ENCODE measurements at regions not wholly inside any gene's neighbourhood (a gene's known extent, or its start where the extent isn't known, plus 50 kb on each side); places are given as distances from the start of the nearest gene placed in this dataset.
"Not testable (repeated sequence)": the region's sequence is repeated elsewhere in the genome, so short reads cannot be mapped to it uniquely, and the experiment has no call there.

DNA sequence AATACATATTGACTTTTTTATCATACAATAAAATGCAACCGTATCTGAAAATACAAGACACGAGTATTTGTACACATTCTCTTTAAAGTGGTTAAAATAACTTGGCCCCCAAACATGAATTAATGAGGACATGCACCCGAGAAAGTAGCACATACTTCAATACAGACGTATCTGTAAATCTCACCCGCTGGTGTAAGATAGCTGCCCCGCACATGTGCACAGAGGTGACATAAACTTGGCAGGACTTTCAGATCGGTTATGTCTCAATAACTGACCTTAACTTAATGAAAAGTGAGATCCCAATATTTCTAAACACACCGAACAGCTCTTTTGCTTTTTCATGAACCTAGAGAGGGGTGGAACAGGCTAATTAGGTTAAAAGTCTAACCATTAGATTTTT lies 91.5 kb upstream of the RPS6KA2 start:
- no peak for DNase-seq

GRCh38 chr6:166716910-166717617 lies 90.0 kb upstream of the RPS6KA2 start:
- DNase-seq: no peak

- no peak for DNase-seq
Observed at GRCh38 chr6:166715992-166716391, 88.9 kb upstream of the RPS6KA2 start.

DNA sequence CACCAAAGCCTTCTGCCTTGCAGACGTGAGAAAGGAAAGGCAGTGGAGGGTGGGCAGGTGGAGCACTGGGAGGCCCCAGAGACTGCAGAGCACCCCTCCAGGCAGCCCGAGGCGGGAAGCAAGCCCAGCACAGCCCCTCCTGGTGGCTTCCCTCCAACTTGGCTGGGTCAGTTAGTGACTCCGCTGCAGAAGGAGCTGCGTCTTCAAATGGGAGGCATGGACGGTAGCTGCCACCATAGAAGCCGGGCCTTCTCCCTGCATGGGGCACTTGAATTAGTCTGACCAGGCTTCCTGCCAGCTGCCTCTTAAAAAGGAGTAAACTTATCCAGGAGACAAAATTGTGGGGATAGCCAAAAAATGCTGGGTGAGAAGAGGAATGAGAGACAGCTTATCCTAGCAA lies 88.0 kb upstream of the RPS6KA2 start:
- DNase-seq: no peak

DNA sequence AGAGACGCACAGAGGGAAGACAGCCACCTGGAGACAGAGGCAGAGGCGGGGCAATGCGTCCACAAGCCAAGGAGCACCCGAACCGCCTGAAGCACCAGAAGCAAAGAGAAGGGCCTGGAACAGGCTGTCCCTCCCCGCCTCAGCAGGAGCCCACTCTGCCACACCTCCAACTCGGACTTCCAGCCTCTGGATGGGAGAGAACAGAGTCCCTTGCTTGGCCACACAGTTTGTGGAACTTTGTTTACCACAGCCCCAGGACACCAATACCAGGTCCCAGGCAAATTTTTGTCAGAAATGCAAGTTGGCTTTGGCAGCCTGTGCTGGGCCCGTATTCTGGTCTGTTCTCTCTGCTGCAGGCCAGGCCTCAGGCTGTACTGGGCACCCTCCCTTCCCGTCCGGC lies 87.5 kb upstream of the RPS6KA2 start:
- DNase-seq: no peak

DNA sequence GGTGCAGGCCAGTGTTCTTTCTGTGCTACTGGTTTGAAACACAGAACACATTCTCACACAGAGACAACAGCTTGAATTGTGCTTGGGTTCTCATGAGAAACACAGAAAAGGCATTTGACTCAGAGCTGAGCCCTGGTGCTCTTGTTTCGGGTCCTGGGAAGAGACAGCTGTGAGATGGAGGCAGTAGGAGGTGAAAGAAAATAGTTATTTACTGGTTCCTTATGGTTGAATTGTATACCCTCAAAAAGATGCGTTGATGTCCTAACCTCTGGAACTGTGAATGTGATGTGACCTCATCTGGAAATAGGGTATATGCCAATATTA lies 87.1 kb upstream of the RPS6KA2 start:
- no peak for DNase-seq

GRCh38 chr6:166713434-166714186 lies 86.6 kb upstream of the RPS6KA2 start:
- no peak for DNase-seq

DNA sequence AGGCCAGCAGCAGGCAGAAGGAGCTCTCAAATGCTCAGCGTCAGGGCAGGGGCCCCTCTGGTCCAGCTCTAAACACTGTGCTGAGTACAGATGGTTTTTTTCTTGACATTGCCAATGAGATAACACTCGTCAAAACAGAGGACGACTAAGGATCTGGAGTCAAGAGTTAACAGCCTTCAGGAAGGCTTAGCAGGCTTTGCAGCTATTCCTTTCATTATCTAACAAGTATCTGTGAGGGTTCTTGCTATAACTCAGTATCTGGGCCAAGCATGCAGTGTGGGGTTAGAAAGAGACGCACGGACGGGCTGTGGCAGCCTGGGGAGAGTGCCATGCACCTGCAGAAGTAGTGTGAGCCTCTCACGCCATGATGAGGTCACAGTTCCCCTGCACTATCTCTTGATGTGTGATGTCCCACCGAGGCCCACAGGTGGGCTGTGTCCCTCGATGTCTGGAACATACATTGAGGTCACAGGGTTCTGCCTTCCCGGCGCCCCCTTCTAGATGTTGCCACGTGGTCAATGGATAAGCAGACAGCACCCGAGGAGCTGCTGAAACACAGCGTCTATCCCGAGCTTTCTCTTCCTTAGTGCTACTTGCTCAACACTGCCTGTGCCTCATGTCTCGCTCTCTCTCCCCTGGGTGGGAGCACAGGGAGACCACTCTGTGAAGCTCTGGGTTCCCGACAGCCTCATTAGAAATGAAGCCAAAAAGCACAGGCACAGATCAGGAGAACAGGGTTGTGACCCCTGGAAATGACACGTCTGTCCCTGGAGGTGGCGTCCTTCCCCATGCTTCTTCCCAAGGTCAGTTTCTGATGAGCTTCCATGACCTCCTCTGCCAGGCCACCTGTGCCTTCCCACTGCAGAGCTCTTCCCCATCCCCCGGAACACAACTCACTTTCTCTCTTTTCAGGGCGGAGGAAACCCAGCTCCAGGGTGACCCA lies 85.5 kb upstream of the RPS6KA2 start:
- DNase-seq: no peak

DNA sequence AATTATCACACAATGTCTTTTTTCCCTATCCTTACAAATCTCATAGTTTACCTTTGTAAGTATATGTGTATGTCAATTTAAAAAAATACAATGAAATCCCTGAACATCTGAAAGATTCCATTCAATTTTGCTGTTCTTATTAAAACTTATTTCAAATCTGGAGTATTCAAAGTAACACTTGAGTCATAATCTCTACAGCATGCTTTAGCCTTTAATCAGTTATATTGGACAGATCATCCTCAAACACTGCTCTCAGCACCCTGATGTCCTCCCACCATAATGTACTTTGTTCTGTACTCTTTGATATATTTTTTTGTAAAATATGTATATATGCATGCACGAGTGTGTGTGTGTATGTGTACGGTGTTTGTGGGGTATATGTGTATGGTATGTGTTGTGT lies 83.0 kb upstream of the RPS6KA2 start:
- DNase-seq: no peak

DNA sequence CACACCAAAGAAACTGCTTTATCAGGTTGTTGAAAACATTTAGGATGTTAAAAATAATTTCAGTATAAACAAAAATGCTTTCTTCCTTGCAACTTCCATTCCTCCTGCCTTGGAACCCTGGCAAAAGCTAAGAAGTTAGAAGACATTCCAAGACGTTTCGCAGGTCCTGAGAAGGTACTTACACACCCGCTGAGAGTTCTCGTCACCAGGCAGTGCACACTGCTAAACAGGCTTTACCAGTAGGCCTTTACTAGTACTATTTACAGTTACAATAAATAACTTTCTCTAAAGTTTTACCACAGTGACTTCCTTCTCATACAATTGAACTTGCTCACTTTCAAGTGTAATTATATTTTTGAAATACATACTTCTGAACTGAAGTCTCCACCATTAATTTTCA lies 81.4 kb upstream of the RPS6KA2 start:
- DNase-seq: no peak

DNA sequence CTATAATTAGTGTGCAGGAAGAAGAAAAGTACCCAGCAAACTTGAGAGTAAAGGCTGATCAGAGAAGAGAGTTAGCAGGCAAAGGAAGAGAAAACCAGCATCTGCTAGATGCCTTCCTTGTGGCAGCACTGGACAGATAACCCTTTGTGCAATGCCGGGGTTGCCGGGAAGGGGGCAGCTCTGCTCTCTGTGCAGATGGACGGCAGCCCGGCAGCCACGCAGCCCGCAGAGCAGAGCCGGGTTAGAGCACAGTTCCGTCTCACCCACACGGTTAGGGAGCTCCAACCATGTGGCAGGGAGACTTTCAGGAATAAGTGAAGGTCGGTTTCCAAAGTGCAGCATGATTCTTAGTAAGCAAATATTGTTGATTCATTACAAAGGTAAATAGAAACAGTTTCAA lies 80.0 kb upstream of the RPS6KA2 start:
- no peak for DNase-seq

- DNase-seq: no peak
Observed at GRCh38 chr6:166705069-166705468, 78.0 kb upstream of the RPS6KA2 start.

- no peak for DNase-seq
Observed at GRCh38 chr6:166704171-166704570, 77.1 kb upstream of the RPS6KA2 start.

- no peak for DNase-seq
Observed at GRCh38 chr6:166703149-166703710, 76.2 kb upstream of the RPS6KA2 start.

DNA sequence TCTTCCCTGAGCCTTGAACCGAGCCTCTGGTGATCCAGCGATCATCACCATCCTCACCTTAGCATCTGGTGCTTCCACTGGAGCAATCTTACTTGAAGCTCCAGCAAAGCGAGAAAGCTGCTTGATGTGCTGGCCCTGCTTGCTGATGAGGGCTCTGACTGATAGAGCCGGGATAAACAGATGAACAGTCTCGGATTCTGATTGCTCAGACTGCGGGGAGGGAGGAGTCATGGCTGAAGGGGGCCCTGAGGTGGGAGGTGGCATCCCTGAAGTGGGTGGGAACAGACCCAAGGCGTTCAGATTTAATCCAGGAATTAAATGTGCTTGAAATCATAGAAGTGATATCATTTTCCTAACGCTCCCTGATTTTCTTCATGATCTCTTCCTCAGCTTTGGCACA lies 74.4 kb upstream of the RPS6KA2 start:
- DNase-seq: not testable (repeated sequence)

DNA sequence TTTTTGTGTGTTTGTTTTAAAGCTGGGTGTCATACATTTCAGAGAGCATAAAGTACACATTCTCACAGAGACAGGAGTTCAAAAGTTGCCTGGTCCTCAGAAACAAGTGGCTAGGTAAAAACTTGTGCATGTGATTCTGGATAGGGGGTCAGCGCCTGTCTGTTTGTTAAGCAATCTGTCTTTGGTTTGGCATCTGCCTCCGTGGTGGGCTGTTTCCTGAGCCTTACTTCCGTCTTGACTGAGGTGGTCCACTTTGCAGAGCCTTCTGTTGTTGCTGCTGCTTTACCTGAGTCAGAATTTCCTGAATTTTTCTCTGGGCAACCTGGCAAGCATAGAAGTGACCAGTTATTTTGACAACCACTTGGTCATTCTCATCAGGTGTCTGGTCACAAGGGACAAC lies 73.8 kb upstream of the RPS6KA2 start:
- not testable (repeated sequence) for DNase-seq

DNA sequence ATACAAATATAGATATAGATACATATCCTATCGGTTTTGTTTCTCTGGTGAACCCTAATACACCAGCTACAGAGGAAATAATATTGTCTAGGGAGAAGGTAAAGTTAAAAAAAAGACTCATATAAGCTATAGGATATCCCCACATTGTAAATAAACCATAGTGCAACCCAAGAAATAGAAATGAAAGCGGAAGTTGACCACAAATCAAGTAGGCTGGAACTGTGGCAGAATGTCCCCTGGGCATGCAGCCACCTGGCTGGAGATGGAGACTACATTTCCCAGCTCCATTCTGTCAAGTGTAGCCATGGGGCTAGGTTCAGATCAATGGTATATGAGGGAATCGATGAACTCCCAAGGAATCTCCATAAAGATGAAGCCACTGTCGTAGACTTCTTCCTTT lies 70.1 kb upstream of the RPS6KA2 start:
- no peak for DNase-seq

DNA sequence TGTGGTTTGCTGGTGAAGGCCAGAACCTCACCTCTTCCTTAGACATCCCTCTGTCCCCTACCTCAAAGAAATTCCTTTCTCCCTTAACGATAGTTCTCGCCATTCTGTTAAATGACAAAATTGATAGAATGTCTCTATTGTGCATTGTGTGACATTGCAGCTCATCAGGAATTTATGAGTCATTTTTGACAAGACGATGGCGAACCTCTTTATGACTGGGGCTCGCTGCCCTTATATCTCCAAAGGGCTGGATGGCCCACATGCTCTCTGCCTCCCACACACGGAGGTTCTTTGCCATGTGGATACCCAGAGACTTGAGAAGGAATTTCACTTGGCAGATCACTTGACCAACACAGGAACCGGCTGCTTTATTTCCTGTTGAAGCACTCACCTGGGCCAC lies 66.8 kb upstream of the RPS6KA2 start:
- DNase-seq: no peak

- no peak for DNase-seq
Observed at GRCh38 chr6:166692723-166693302, 65.8 kb upstream of the RPS6KA2 start.

DNA sequence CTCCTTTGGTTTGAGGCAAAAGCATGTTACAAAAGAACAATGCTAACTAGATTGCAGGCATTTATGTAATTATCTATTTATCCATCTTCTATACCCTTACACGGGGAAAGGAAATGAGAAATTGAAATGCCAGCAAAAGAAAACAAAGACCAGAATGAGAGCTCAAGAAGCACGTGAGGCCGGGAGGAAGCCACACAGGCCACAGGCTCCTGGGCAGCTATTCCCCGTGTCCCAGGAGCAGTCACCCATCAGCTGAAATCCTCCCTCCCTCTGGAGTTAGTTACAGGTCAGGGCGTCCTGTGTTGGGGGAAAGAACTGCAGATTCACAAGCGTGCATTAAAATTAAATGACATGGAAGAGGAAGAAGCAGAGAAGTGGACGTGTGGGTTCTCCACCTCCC lies 64.7 kb upstream of the RPS6KA2 start:
- no peak for DNase-seq

GRCh38 chr6:166691199-166691598 lies 64.1 kb upstream of the RPS6KA2 start:
- DNase-seq: no peak

- no peak for DNase-seq
Observed at GRCh38 chr6:166689687-166690086, 62.6 kb upstream of the RPS6KA2 start.

DNA sequence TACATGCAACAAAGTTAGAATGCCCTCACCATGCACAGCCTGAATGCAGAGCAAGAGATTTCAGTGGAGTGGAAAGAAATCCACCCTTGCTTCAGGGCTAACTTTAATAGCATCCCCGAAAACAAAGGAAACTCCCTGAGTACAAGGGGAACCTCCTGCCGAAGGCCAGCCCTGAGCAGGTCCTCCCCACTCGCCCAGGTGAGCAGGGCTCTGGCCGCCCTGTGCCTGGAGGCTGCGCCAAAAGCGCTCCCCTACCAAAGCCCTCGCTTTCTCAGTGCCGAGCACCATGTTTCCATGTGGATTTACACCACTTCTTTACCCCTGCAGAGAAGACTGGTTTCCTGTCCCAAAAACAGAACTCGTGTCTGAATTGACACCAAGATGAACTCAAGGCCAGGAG lies 61.9 kb upstream of the RPS6KA2 start:
- DNase-seq: no peak
